ENCODE measurements at regions not wholly inside any gene's neighbourhood (a gene's known extent, or its start where the extent isn't known, plus 50 kb on each side); places are given as distances from the start of the nearest gene placed in this dataset.

GRCh38 chr1:185674201-185674600 is 60.0 kb upstream of the HMCN1 start:
- no peak for TF ChIP-seq SREBF2 (IDR thresholded peaks at IDR 0.05)
- no peak for TF ChIP-seq CTCF (IDR thresholded peaks at IDR 0.05)
- TF ChIP-seq HOXB5 (CRISPR knock-in tag; IDR thresholded peaks at IDR 0.05), result no peak
